Endothelial cell of umbilical vein (primary cell): ENCODE measurements at regions not wholly inside any gene's neighbourhood (a gene's known extent, or its start where the extent isn't known, plus 50 kb on each side); places are given as distances from the start of the nearest gene placed in this dataset.

Source experiments
- BruUV-seq: library from RNA; stranded (reverse); fragments of 400-500 nt; replicated peaks from 2 replicates; lab custom pipeline; 2021; lab: Mats Ljungman, UMichigan
- CTCF ChIA-PET: fragments of 300-600, 350-600 bp; sonication (Branson Sonifier 250); formaldehyde crosslinking; loops from one replicate; lab custom pipeline; 2021; ENCODE audit warnings: antibody characterized with exemption, inconsistent platforms; lab: Charles Lee
- POLR2A ChIA-PET: fragments of 300-600, 350-600 bp; sonication (Branson Sonifier 250); formaldehyde crosslinking; loops from one replicate; lab custom pipeline; 2021; ENCODE audit warnings: antibody characterized with exemption, inconsistent platforms; lab: Charles Lee
- DNase-seq: peaks from one replicate; pipeline ENCODE4 v3.0.0-alpha.2; 2011; ENCODE audit warnings: low read depth, low spot score
- FAIRE-seq: peaks from 2 replicates; lab custom pipeline; 2011; peaks lifted over from hg19 to GRCh38; lab: Jason Lieb, UNC
- H2AFZ ChIP-seq: 2 replicates; pipeline ENCODE4 v1.6.0; 2012; ENCODE audit warnings: low read depth, low read length, control low read depth, inconsistent platforms
- H3K27ac ChIP-seq: 2 replicates; pipeline ENCODE4 v1.5.1; 2011; ENCODE audit warnings: low read depth, mild to moderate bottlenecking, control low read depth, low read length, moderate library complexity; ENCODE audit not compliant: insufficient read depth
- H3K27me3 ChIP-seq, 2 experiments: 2 replicates each; pipeline versions ENCODE4 v1.6.0 to v1.6.1; 2011; ENCODE audit warnings: low read length in 2 of 2, mixed read lengths in 1 of 2; ENCODE audit not compliant: control insufficient read depth in 2 of 2, insufficient read depth in 2 of 2
- H3K36me3 ChIP-seq, 2 experiments: 2 replicates in 1 of 2; 3 replicates in 1 of 2; pipeline ENCODE4 v1.5.1; 2011; ENCODE audit warnings: low read length in 2 of 2, mild to moderate bottlenecking in 1 of 2, moderate library complexity in 1 of 2; ENCODE audit not compliant: control insufficient read depth in 2 of 2, insufficient read depth in 2 of 2; ENCODE audit errors: extremely low read depth in 1 of 2
- H3K4me1 ChIP-seq: 3 replicates; pipeline ENCODE4 v1.5.1; 2011; ENCODE audit warnings: mild to moderate bottlenecking, low read length; ENCODE audit not compliant: control insufficient read depth, insufficient read depth; ENCODE audit errors: extremely low read depth
- H3K4me2 ChIP-seq: 2 replicates; pipeline ENCODE4 v1.6.1; 2011; ENCODE audit warnings: low read length, control low read depth, mixed read lengths; ENCODE audit not compliant: insufficient read depth
- H3K4me3 ChIP-seq, 3 experiments: fragments of 200-600 bp in 1 of 3; sonication (generic), shearing (Covaris generic) in 1 of 3; replicated peaks in 1 of 3; 2 replicates each; pipeline ENCODE4 v1.5.1; 2011 to 2016; ENCODE audit warnings: control low read depth in 3 of 3, low read length in 3 of 3, mild to moderate bottlenecking in 2 of 3, inconsistent platforms in 1 of 3, low read depth in 1 of 3, moderate library complexity in 1 of 3; ENCODE audit not compliant: insufficient read depth in 1 of 3
- H3K79me2 ChIP-seq: 2 replicates; pipeline ENCODE4 v1.6.0; 2012; ENCODE audit warnings: low read length, inconsistent platforms; ENCODE audit not compliant: control insufficient read depth, insufficient read depth
- H3K9ac ChIP-seq: replicated peaks from 2 replicates; pipeline ENCODE3; 2011; ENCODE audit warnings: low read length, control low read depth; ENCODE audit not compliant: insufficient read depth; ENCODE audit errors: extremely low read depth
- H3K9me1 ChIP-seq: replicated peaks from 3 replicates; pipeline ENCODE4 v1.6.0; 2011; ENCODE audit warnings: mild to moderate bottlenecking, low read length; ENCODE audit not compliant: control insufficient read depth, insufficient read depth; ENCODE audit errors: extremely low read depth
- H3K9me3 ChIP-seq: replicated peaks from 2 replicates; pipeline ENCODE4 v1.5.1; 2012; ENCODE audit warnings: low read length, inconsistent platforms; ENCODE audit not compliant: control insufficient read depth, insufficient read depth
- H4K20me1 ChIP-seq: replicated peaks from 2 replicates; pipeline ENCODE3; 2011; ENCODE audit warnings: mild to moderate bottlenecking, low read length; ENCODE audit not compliant: control insufficient read depth, insufficient read depth; ENCODE audit errors: extremely low read depth
- CTCF ChIP-seq, 2 donors: IDR thresholded peaks; 1 replicate in 1 of 2; 2 replicates in 1 of 2; pipeline ENCODE4 v1.5.1; 2011; ENCODE audit warnings: low read length in 2 of 2, mild to moderate bottlenecking in 2 of 2, moderate library complexity in 2 of 2, control low read depth in 1 of 2, inconsistent platforms in 1 of 2, low read depth in 1 of 2; ENCODE audit not compliant: insufficient read depth in 1 of 2; ENCODE audit errors: extremely low read depth in 1 of 2
- EZH2 ChIP-seq: IDR thresholded peaks from 2 replicates; pipeline ENCODE4 v1.6.1; 2012; ENCODE audit warnings: borderline replicate concordance, low read depth, mild to moderate bottlenecking, moderate library complexity, low read length, inconsistent platforms; ENCODE audit not compliant: severe bottlenecking
- FOS ChIP-seq: IDR thresholded peaks from 2 replicates; pipeline ENCODE4 v1.6.1; 2011; ENCODE audit warnings: mild to moderate bottlenecking, low read length, moderate library complexity, borderline replicate concordance; ENCODE audit not compliant: insufficient read depth
- GATA2 ChIP-seq: IDR thresholded peaks from 2 replicates; pipeline ENCODE4 v1.7.0; 2011; ENCODE audit warnings: low read depth, mild to moderate bottlenecking, moderate library complexity, mixed read lengths, low read length; ENCODE audit not compliant: insufficient read length, insufficient read depth
- JUN ChIP-seq: IDR thresholded peaks from 2 replicates; pipeline ENCODE4 v1.6.1; 2011; ENCODE audit warnings: borderline replicate concordance, low read depth; ENCODE audit not compliant: insufficient read length, insufficient read depth
- MAX ChIP-seq: IDR thresholded peaks from 2 replicates; pipeline ENCODE4 v1.6.1; 2011; ENCODE audit not compliant: insufficient read depth, insufficient read length
- MYC ChIP-seq: IDR thresholded peaks from one replicate; pipeline ENCODE4 v1.6.1; 2011; ENCODE audit warnings: mild to moderate bottlenecking, low read depth, low read length
- POLR2A ChIP-seq: IDR thresholded peaks from 2 replicates; pipeline ENCODE4 v1.6.1; 2012; ENCODE audit warnings: low read depth, mild to moderate bottlenecking, control low read depth, low read length
- POLR2AphosphoS5 ChIP-seq: IDR thresholded peaks from 2 replicates; pipeline ENCODE4 v1.6.1; 2012; ENCODE audit warnings: low read depth, mild to moderate bottlenecking, control low read depth, low read length, moderate library complexity; ENCODE audit not compliant: insufficient read depth
- dilution Hi-C: fragments of 300-500 bp; cut with MboI; formaldehyde crosslinking; loops from one replicate; pipeline ENCODE4 v1.15.0; 2019; ENCODE audit warnings: low sequenced_read_pairs; ENCODE audit not compliant: extremely low pct_ligation_motif_present
- intact Hi-C: fragments of 100-400 bp; cut with micrococcal nuclease; formaldehyde crosslinking; loops from one replicate; pipeline ENCODE4 v1.10.0; 2022

GRCh38 chr2:16177671-16178180 is 237.4 kb downstream of the MYCN start:
- H2AFZ ChIP-seq = no peak overlapping the region
- no peaks in the 10 kb centered on the region for H3K27me3 ChIP-seq
- no peaks in the 10 kb centered on the region for H3K79me2 ChIP-seq
- H3K27ac ChIP-seq = no peak overlapping the region
- no peaks in the 10 kb centered on the region for H3K36me3 ChIP-seq
- no peak overlapping the region for H3K9ac ChIP-seq
- DNase-seq (no peak), FAIRE-seq (no peak)
- H3K4me3 ChIP-seq = no peak overlapping the region
- TF ChIP-seq CTCF (IDR thresholded peaks at IDR 0.05; ENCODE audit: extremely low read depth in 1 of 2, insufficient read depth in 1 of 2, low read depth in 1 of 2, low read length in 2 of 2) (no peak), POLR2A (no peak), GATA2 (no peak), MYC (no peak), JUN (no peak), MAX (no peak), EZH2 (no peak), FOS (no peak), POLR2AphosphoS5 (no peak)
- dilution Hi-C loops = no loop called here
- no peaks in the 10 kb centered on the region for H4K20me1 ChIP-seq
- CTCF ChIA-PET = no interaction called here
- H3K4me1 ChIP-seq = no peaks in the 10 kb centered on the region
- no peak overlapping the region for H3K4me2 ChIP-seq
- H3K9me1 ChIP-seq = no peaks in the 10 kb centered on the region
- POLR2A ChIA-PET = no interaction called here
- no peaks in the 10 kb centered on the region for H3K9me3 ChIP-seq
- BruUV-seq = no TSS peak
- intact Hi-C loops = no loop called here
